ENCODE measurements at regions not wholly inside any gene's neighbourhood (a gene's known extent, or its start where the extent isn't known, plus 50 kb on each side); places are given as distances from the start of the nearest gene placed in this dataset.

- no peak for DNase-seq (ENCODE audit: low read depth)
Measured at GRCh38 chr2:137729305-137729704, 235.0 kb upstream of the HNMT start.

- DNase-seq (ENCODE audit: low read depth), result no peak
Measured at GRCh38 chr2:137737559-137737958, 226.7 kb upstream of the HNMT start.

DNA sequence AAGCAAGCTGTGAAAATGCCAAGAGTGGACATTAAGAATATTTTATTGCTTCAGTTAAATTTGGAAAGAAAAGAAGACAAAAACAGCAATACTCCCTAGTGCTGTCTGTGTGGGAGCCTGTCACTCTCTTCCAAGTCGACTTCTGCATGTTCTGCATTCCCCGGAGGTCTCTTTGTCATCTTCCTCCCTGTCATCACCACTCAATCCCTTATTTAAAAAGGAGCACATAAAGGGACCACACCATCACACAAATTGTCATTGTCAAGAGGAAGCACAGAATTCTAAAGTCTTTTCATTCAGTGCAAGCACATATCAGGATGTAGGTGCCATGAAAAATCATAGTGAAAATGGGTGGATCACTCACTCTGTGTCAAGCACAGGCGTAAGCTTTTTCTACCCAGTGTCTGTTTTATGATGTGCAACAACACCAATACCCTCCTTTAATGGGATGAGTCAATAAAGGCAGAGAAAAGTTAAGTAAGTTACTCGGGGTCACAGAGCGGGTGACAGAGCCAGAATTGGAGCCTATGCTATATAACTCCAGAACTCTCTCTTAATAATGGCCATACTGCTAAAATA, 222.4 kb upstream of the HNMT start:
- no peak for DNase-seq (ENCODE audit: low read depth)

GRCh38 chr2:137747509-137747908, 216.8 kb upstream of the HNMT start:
- DNase-seq (ENCODE audit: low read depth), result no peak

- no peak for DNase-seq (ENCODE audit: low read depth)
Measured at GRCh38 chr2:137748533-137748932, 215.7 kb upstream of the HNMT start.

DNA sequence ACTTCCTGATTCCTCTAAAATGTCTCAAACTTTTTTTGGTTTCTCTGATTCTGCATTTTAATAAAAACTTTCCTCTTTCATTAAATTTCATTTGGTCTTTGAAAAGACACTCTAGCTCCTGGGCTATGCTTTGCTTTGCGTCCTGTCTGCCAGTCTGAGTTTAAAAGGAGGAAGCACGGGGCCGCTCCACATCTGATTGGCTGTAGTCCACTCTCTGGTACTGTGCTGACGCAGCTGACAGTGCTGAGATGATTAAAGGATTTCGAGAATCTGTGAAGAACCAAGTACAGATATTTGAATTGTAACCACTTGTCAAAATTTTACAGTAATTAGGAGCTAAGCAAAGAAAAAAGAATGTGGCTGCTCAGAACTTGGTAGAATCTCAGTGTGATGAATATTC, 199.6 kb upstream of the HNMT start:
- no peak for DNase-seq (ENCODE audit: low read depth)

- no peak for DNase-seq (ENCODE audit: low read depth)
Measured at GRCh38 chr2:137769406-137769805, 194.9 kb upstream of the HNMT start.

DNA sequence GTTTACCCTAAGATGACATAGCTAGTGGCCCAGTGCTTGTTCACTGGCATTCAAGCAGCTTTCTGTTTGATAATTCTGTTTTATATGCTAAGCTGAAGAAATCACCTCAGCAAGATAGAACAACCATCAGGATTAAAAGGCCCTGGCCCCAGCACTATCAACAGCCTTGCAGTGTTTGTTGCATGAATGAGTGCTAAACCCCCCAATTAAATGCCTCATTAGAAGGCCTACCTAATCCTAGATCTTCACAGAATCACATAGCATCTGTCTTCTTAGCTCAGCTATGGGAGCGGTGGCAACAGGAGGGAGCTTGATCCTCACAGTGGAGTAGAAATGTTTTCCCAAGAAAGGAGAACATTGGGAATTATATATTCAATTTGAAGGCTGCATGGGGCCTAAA, 194.1 kb upstream of the HNMT start:
- DNase-seq (ENCODE audit: low read depth), result no peak

DNA sequence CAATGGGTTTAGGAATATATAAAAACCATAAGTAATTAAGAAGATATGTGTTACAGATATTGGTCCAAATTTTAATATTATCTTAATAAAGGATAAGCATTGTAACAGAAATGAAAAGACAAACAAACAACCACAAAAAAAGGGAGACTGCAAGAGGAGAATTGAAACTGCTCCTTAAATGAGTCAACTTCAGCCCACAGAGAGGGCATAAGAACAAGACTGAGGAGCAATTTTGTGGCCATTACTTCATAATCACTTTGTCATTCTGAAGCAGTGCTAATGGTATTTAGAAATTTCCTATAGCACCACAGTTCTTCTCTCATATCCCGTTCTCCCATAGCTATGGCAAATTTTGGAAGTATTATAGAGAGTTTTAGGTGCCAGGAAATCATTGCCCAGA, 193.2 kb upstream of the HNMT start:
- no peak for DNase-seq (ENCODE audit: low read depth)

GRCh38 chr2:137772451-137772850, 191.8 kb upstream of the HNMT start:
- no peak for DNase-seq (ENCODE audit: low read depth)

DNA sequence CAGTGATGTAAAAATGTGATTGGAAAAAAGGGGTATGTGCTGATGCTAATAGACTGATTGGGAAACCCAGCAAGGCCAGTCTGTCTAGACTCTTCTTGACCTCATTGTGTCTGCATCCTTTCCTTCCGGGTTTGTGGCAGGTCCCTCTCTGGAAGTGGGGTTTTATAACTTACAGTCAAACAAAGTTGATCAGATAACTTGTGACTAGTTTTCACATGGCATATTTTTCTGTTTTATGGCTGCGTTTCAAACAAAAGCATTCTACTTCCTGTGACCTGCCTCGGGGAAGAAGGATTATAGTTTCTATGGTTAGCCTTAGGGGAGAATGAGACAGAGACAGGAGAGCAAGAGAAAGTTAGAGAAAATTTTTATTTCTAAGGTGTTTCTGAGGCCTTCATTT, 188.7 kb upstream of the HNMT start:
- DNase-seq (ENCODE audit: low read depth), result no peak

DNA sequence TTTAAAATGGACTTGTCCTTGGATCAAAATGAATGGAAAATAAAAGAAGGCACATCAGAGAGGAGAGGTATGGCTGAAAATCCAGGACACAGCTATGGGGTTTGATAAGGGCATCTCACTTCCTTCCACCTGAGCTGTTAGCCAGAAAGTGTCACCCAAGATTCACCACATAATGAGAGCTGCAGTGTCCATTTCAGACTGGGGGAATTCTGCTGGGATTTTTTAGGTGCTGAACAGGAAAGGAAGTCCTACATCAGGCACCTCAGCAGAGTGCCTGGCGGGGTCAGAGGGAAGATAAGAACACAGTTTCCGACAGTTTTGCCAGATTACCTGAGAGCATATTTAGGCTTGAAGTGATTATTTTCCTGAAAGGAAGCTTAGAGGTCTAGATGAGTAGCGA, 187.6 kb upstream of the HNMT start:
- DNase-seq (ENCODE audit: low read depth), result no peak

GRCh38 chr2:137797641-137798040, 166.6 kb upstream of the HNMT start:
- no peak for DNase-seq (ENCODE audit: low read depth)

DNA sequence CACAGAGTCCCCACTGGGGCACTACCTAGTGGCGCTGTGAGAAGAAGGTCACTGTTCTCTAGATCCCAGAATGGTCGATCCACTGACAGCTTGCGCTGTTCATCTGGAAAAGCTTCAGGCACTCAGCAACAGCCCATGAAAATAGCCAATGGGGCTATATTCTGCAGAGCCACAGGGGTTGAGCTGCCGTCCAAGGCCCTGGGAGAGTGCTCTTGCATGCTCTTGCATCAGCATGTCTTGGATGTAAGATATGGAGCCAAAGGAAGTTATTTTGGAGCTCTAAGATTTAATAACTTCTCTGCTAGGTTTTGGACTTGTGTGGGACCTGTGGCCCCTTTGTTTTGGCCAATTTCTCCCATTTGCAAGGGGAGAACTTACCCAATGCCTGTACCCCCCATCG, 164.7 kb upstream of the HNMT start:
- no peak for DNase-seq (ENCODE audit: low read depth)

DNA sequence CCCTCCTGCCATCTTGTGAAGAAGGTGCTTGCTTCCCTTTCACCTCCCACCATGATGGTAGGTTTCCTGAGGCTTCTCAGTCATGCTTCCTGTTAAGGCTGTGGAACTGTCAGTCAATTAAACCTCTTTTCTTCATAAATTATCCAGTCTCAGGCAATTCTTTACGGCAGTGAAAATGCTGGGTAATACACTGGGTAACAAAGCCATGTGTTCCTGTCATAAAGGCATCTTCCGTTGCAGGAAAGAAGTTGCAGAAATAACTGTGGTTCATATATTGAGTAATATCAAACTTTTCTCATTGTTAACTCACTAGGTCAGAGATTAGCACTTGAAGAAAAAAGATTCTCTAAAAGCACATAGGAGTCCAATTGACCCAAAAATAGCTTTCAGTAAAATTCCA, 163.9 kb upstream of the HNMT start:
- DNase-seq (ENCODE audit: low read depth), result no peak

- DNase-seq (ENCODE audit: low read depth), result no peak
Measured at GRCh38 chr2:137801228-137801627, 163.0 kb upstream of the HNMT start.

GRCh38 chr2:137802038-137802437, 162.2 kb upstream of the HNMT start:
- no peak for DNase-seq (ENCODE audit: low read depth)

GRCh38 chr2:137806068-137806805, 158.0 kb upstream of the HNMT start:
- DNase-seq (ENCODE audit: low read depth), result no peak

DNA sequence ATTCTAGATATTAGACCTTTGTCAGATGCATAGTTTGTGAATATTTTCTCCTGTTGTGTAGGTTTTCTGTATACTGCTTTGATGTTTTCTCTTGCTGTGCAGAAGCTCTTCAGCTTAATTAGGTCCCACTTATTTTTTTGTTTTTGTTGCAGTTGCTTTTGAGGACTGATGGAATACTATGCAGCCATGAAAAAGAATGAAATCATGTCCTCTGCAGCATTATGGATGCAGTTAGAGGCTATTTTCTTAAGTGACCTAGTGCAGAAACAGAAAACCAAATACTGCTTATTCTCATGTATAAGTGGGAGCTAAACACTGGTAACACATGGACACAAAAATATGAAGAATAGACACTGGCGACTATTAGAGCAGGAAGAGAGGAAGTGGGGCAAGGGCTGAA, 155.0 kb upstream of the HNMT start:
- no peak for DNase-seq (ENCODE audit: low read depth)

DNA sequence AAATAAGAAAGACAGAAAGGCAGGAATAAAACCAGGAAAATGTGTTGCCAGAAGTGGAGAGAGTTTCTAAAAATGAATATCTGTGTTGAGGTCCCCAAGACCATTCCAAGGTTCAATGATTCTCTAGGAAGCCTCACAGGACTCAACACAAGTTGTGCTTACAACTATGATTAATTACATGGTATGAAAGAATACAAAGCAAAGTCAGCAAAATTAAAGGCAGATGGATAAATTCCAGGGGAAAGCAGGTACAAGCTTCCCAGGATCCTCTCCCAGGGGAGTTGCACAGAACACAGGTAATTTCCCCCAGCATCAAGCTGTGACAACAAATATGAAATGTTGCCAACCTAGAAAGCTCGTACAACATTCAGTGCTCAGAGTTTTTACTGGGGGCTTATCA, 154.4 kb upstream of the HNMT start:
- no peak for DNase-seq (ENCODE audit: low read depth)

GRCh38 chr2:137812517-137812916, 151.8 kb upstream of the HNMT start:
- no peak for DNase-seq (ENCODE audit: low read depth)

- DNase-seq (ENCODE audit: low read depth), result no peak
Measured at GRCh38 chr2:137813176-137813575, 151.1 kb upstream of the HNMT start.

DNA sequence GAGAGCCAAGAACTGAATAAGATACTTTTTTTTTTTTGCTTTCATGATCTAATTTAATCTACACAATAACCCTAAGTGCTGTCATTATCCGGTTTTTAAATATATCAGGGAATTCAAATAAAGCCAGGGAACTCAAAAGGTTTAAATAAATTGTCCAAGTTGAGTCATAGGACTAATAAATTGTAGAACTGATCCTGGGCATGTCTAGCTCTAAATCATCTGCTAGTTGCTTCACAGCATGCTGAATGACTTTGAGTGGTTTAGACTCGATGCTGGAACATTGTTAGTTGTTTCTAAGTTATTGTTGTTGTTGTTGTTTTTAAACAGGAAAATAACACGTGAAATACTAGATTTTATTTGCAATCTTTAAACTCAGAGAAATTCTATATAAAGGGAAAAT, 147.2 kb upstream of the HNMT start:
- no peak for DNase-seq (ENCODE audit: low read depth)

DNA sequence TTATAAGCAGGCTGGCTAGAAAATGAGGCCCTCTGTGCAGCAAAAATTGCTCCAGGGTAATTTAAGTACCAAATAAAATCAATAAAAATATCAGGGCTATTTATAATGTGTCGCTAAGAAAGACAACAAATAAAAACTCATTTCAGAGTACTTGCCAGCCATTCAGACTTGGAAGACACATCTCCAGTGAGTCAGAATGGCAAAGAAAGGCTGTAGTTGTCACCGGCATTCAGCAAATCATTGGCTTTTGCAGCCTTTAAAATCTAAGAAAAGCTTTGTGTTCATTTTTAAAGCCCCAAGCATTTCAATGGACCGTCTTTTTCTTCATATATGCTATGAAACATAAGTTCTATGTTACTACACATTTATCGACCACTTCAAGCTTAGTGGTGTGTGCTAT, 141.1 kb upstream of the HNMT start:
- no peak for DNase-seq (ENCODE audit: low read depth)
